ENCODE measurements at regions not wholly inside any gene's neighbourhood (a gene's known extent, or its start where the extent isn't known, plus 50 kb on each side); places are given as distances from the start of the nearest gene placed in this dataset.

DNA sequence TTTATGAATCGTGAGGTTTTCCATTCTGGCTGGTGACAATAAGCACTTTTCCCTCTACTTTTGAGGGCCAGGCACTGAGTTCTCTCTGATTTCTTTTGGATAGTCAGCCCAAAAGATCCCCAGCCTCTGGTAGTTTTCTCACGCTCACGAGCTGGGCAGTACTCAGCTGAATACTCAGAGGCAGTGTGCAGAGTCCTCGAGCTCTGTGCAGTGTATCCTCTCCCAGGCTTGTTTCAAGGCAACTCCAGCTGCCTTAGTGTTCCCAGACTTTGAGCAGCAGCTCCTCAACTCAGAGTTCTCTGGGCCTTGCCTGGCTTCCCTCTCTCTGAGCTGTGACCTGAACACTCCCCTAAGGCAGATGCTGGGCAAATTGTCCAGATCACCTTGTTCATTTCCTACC is 59.1 kb upstream of the IQSEC1 start:
- Histone ChIP-seq H3K4me3 (no peak overlapping the region), H3K9me3 (no peaks in the 10 kb centered on the region), H3K27me3 (no peaks in the 10 kb centered on the region), H3K27ac (no peak overlapping the region), H3K4me1 (no peaks in the 10 kb centered on the region), H3K36me3 (ENCODE audit: low read depth, missing control alignments) (no peaks in the 10 kb centered on the region)
- DNase-seq: no peak
- WGBS, 2 donors: 78 to 82% methylated on average over 4 of the region's 4 CpGs
- no peak for TF ChIP-seq CTCF (IDR thresholded peaks at IDR 0.05)
- no peak for TF ChIP-seq POLR2A (IDR thresholded peaks at IDR 0.05)
- intact Hi-C loops (cut with DNase I; ENCODE audit: low total_unique reads): no loop called here

GRCh38 chr3:13130464-13131193 is 57.4 kb upstream of the IQSEC1 start:
- TF ChIP-seq POLR2A (IDR thresholded peaks at IDR 0.05) (no peak), CTCF (IDR thresholded peaks at IDR 0.05) (no peak)
- no peaks in the 10 kb centered on the region for H3K36me3 ChIP-seq (ENCODE audit: low read depth, missing control alignments)
- no peak for DNase-seq
- H3K4me3 ChIP-seq: no peak overlapping the region
- H3K4me1 ChIP-seq: no peaks in the 10 kb centered on the region
- no peaks in the 10 kb centered on the region for H3K27me3 ChIP-seq
- no peak overlapping the region for H3K27ac ChIP-seq
- 81 to 90% methylated on average over 3 of the region's 3 CpGs for WGBS, 2 donors
- no peaks in the 10 kb centered on the region for H3K9me3 ChIP-seq
- intact Hi-C loops (cut with DNase I; ENCODE audit: low total_unique reads): no loop called here

DNA sequence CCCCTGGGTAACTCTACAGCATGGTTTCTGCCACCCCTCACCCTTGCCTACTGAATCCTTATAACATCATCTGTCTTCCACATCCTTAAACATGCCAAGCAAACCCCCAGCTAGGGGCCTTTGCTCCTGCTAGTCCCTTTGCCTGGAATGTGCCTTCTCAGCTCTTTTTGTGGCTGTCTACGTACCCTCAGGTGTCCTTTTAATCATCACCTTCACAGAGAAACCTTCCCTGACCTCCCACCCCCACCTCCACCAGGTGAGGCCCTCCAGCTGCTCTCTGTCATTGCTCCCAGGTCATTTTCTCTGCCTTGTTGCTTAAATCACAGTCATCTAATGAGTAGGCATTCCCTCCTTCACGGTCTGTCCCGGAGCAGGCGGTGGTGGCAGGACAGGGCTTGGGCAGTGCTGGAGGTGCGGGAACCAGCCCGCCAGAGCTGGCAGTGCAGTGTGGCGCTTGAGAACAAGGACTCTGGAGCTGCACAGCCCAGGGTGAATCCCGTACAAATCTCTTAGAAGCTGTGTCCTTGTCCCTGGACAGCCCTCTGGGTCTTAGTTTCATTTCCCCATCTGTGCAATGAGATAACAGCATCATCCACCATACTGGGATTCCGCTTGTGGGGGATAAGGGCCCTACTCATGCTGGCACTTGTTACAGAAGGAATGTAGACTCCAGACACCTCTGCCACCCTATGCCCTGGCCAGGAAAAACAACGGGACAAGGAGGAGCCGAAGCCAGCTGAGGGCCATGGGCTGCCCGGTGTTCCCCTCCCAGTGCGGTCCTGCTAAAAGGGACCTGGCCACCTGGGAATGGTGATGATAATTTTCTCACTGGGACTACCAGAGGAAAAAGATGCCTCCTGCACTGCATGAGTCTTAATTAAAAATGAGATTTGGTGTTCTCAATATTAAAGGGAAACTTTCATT is 52.1 kb upstream of the IQSEC1 start:
- TF ChIP-seq CTCF (IDR thresholded peaks at IDR 0.05) (no peak), POLR2A (IDR thresholded peaks at IDR 0.05) (no peak)
- intact Hi-C loops (cut with DNase I; ENCODE audit: low total_unique reads): no loop called here
- H3K4me1 ChIP-seq: no peaks in the 10 kb centered on the region
- H3K27me3 ChIP-seq: no peaks in the 10 kb centered on the region
- no peak overlapping the region for H3K4me3 ChIP-seq
- DNase-seq: no peak
- H3K9me3 ChIP-seq: no peaks in the 10 kb centered on the region
- no peak overlapping the region for H3K27ac ChIP-seq
- 83 to 84% methylated on average over 13 of the region's 13 CpGs for WGBS, 2 donors
- no peaks in the 10 kb centered on the region for H3K36me3 ChIP-seq (ENCODE audit: low read depth, missing control alignments)

DNA sequence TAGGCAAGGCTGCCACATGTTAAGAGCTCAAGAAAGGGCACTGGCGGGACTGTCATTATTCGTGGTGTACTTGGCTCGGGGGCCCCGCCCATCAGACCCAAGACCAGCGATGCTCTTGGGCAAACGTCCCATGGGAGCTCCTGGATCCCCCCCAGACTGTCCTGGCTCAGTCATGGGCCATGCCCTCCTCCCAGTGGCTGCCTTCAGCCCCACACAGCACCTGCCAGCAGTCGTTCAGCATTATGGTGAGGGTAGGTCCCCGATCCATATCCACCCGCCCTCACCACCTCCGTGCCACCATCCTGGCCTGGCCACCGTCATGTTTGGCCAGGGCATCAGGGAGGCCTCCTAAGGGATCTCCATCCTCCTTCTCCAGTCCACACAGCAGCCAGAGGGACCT is 51.4 kb upstream of the IQSEC1 start:
- H3K27me3 ChIP-seq: no peaks in the 10 kb centered on the region
- no peak overlapping the region for H3K27ac ChIP-seq
- no peaks in the 10 kb centered on the region for H3K4me1 ChIP-seq
- TF ChIP-seq CTCF (IDR thresholded peaks at IDR 0.05) (no peak), POLR2A (IDR thresholded peaks at IDR 0.05) (no peak)
- H3K9me3 ChIP-seq: no peaks in the 10 kb centered on the region
- DNase-seq: no peak
- no peak overlapping the region for H3K4me3 ChIP-seq
- no peaks in the 10 kb centered on the region for H3K36me3 ChIP-seq (ENCODE audit: low read depth, missing control alignments)
- 67 to 87% methylated on average over 4 to 11 of the region's 11 CpGs for WGBS, 2 donors
- intact Hi-C loops (cut with DNase I; ENCODE audit: low total_unique reads): no loop called here

Data from testis (tissue), 2 donors.